Trophoblast cell (in vitro differentiated cells and primary cell): ENCODE measurements at regions not wholly inside any gene's neighbourhood (a gene's known extent, or its start where the extent isn't known, plus 50 kb on each side); places are given as distances from the start of the nearest gene placed in this dataset.

Experiments used
- DNase-seq, 2 donors: peaks; one replicate each; pipeline ENCODE4 v3.0.0-alpha.2; 2016
- H2AFZ ChIP-seq: 2 replicates; pipeline ENCODE4 v1.6.1; 2013; ENCODE audit warnings: low read length, moderate library complexity, mild to moderate bottlenecking; ENCODE audit not compliant: insufficient read depth, poor library complexity
- H2AK5ac ChIP-seq: 2 replicates; pipeline ENCODE4 v1.6.1; 2013; ENCODE audit warnings: mild to moderate bottlenecking, low read length
- H2BK120ac ChIP-seq: 2 replicates; pipeline ENCODE4 v1.6.1; 2013; ENCODE audit warnings: low read length, mild to moderate bottlenecking, moderate library complexity; ENCODE audit not compliant: insufficient read depth, poor library complexity
- H2BK12ac ChIP-seq: 2 replicates; pipeline ENCODE4 v1.6.1; 2013; ENCODE audit warnings: mild to moderate bottlenecking, low read length, moderate library complexity
- H2BK5ac ChIP-seq: 2 replicates; pipeline ENCODE4 v1.6.1; 2013; ENCODE audit warnings: low read length, low read depth, moderate library complexity, mild to moderate bottlenecking; ENCODE audit not compliant: poor library complexity
- H3K14ac ChIP-seq: 2 replicates; pipeline ENCODE4 v1.6.1; 2013; ENCODE audit warnings: mild to moderate bottlenecking, low read length
- H3K18ac ChIP-seq: 2 replicates; pipeline ENCODE4 v1.6.1; 2013; ENCODE audit warnings: mild to moderate bottlenecking, low read length
- H3K23ac ChIP-seq: 2 replicates; pipeline ENCODE4 v1.6.1; 2013; ENCODE audit warnings: low read length
- H3K27ac ChIP-seq: 2 replicates; pipeline ENCODE4 v1.5.1; 2013; ENCODE audit warnings: low read depth, mild to moderate bottlenecking, inconsistent platforms, low read length, moderate library complexity
- H3K27me3 ChIP-seq: 2 replicates; pipeline ENCODE4 v1.6.1; 2013; ENCODE audit warnings: inconsistent platforms, mild to moderate bottlenecking, low read length, moderate library complexity; ENCODE audit not compliant: insufficient read depth
- H3K36me3 ChIP-seq, 2 experiments: 1 replicate in 1 of 2; 2 replicates in 1 of 2; pipeline ENCODE4 v1.6.1; 2013; ENCODE audit warnings: low read length in 2 of 2, mild to moderate bottlenecking in 2 of 2, moderate library complexity in 1 of 2; ENCODE audit not compliant: insufficient read depth in 2 of 2, control insufficient read depth in 1 of 2
- H3K4ac ChIP-seq: 2 replicates; pipeline ENCODE4 v1.6.1; 2013; ENCODE audit warnings: low read depth, mild to moderate bottlenecking, low read length, moderate library complexity
- H3K4me1 ChIP-seq, 2 experiments: 1 replicate in 1 of 2; 2 replicates in 1 of 2; pipeline ENCODE4 v1.6.1; 2013; ENCODE audit warnings: low read length in 2 of 2, mild to moderate bottlenecking in 2 of 2, moderate library complexity in 1 of 2; ENCODE audit not compliant: insufficient read depth in 2 of 2, control insufficient read depth in 1 of 2
- H3K4me2 ChIP-seq: 2 replicates; pipeline ENCODE4 v1.6.1; 2013; ENCODE audit warnings: inconsistent platforms, mild to moderate bottlenecking, low read length, moderate library complexity
- H3K4me3 ChIP-seq: 2 replicates; pipeline ENCODE4 v1.5.1; 2013; ENCODE audit warnings: mild to moderate bottlenecking, low read depth, low read length, inconsistent platforms
- H3K79me1 ChIP-seq: one replicate; pipeline ENCODE4 v1.6.1; 2013; ENCODE audit warnings: low read length
- H3K79me2 ChIP-seq: 2 replicates; pipeline ENCODE4 v1.6.1; 2013; ENCODE audit warnings: low read length, mild to moderate bottlenecking; ENCODE audit not compliant: control insufficient read depth, insufficient read depth, poor library complexity
- H3K9ac ChIP-seq: 2 replicates; pipeline ENCODE4 v1.6.1; 2013; ENCODE audit warnings: mild to moderate bottlenecking, low read length
- H3K9me3 ChIP-seq: 2 replicates; pipeline ENCODE4 v1.6.1; 2013; ENCODE audit warnings: low read depth, mild to moderate bottlenecking, control low read depth, inconsistent platforms, low read length; ENCODE audit not compliant: insufficient read depth
- H4K12ac ChIP-seq: 2 replicates; pipeline ENCODE4 v1.6.1; 2013; ENCODE audit warnings: low read depth, mild to moderate bottlenecking, low read length, moderate library complexity
- H4K8ac ChIP-seq: 2 replicates; pipeline ENCODE4 v1.6.1; 2013; ENCODE audit warnings: low read depth, mild to moderate bottlenecking, low read length, moderate library complexity
- H4K91ac ChIP-seq: one replicate; pipeline ENCODE4 v1.6.1; 2013; ENCODE audit warnings: low read depth, mild to moderate bottlenecking, low read length, moderate library complexity
- WGBS: extraction: QIAGEN DNeasy Blood & Tissue Kit; methylation state at CpG from one replicate; pipeline ENCODE4 v1.1.7; 2013; ENCODE audit warnings: missing lambda C conversion rate; ENCODE audit not compliant: insufficient read length, insufficient coverage; ENCODE audit errors: extremely low coverage; 5-methylcytosine and 5-hydroxymethylcytosine counted together

GRCh38 chr9:117485176-117485575, 70.3 kb upstream of the ASTN2 start:
- H4K8ac ChIP-seq: no peak overlapping the region
- no peak for DNase-seq
- no peak overlapping the region for H3K14ac ChIP-seq
- no peaks in the 10 kb centered on the region for H3K27me3 ChIP-seq
- no peaks in the 10 kb centered on the region for H3K79me2 ChIP-seq
- H3K27ac ChIP-seq: no peak overlapping the region
- no peaks in the 10 kb centered on the region for H3K79me1 ChIP-seq
- no peak overlapping the region for H4K12ac ChIP-seq
- no peak overlapping the region for H2BK5ac ChIP-seq
- no peak overlapping the region for H2BK12ac ChIP-seq
- no peak overlapping the region for H2AFZ ChIP-seq
- H3K4ac ChIP-seq: no peak overlapping the region
- H3K4me1 ChIP-seq: no peaks in the 10 kb centered on the region
- H2BK120ac ChIP-seq: no peak overlapping the region
- no peaks in the 10 kb centered on the region for H3K9me3 ChIP-seq
- H2AK5ac ChIP-seq: no peak overlapping the region
- H3K4me3 ChIP-seq: no peak overlapping the region
- H3K23ac ChIP-seq: no peak overlapping the region
- H4K91ac ChIP-seq: no peak overlapping the region
- H3K18ac ChIP-seq: no peak overlapping the region
- no peak overlapping the region for H3K9ac ChIP-seq
- no CpG with 5 or more reads among the region's 1 CpG for WGBS
- no peak overlapping the region for H3K4me2 ChIP-seq
- H3K36me3 ChIP-seq: no peaks in the 10 kb centered on the region

GRCh38 chr9:117480729-117481128, 65.9 kb upstream of the ASTN2 start:
- no peaks in the 10 kb centered on the region for H3K9me3 ChIP-seq
- no peak overlapping the region for H3K4me3 ChIP-seq
- H3K4me2 ChIP-seq: no peak overlapping the region
- H4K91ac ChIP-seq: no peak overlapping the region
- no peak overlapping the region for H4K12ac ChIP-seq
- H2BK5ac ChIP-seq: no peak overlapping the region
- no peak overlapping the region for H3K27ac ChIP-seq
- no peaks in the 10 kb centered on the region for H3K36me3 ChIP-seq
- H3K23ac ChIP-seq: no peak overlapping the region
- no peaks in the 10 kb centered on the region for H3K79me1 ChIP-seq
- WGBS: no CpG with 5 or more reads among the region's 2 CpGs
- H3K4ac ChIP-seq: no peak overlapping the region
- no peak overlapping the region for H3K14ac ChIP-seq
- H3K4me1 ChIP-seq: no peaks in the 10 kb centered on the region
- no peak overlapping the region for H2BK120ac ChIP-seq
- no peaks in the 10 kb centered on the region for H3K79me2 ChIP-seq
- no peak overlapping the region for H2BK12ac ChIP-seq
- no peak overlapping the region for H2AK5ac ChIP-seq
- no peak overlapping the region for H2AFZ ChIP-seq
- no peak overlapping the region for H4K8ac ChIP-seq
- no peak for DNase-seq
- no peaks in the 10 kb centered on the region for H3K27me3 ChIP-seq
- no peak overlapping the region for H3K9ac ChIP-seq
- H3K18ac ChIP-seq: no peak overlapping the region

GRCh38 chr9:117480253-117480652, 65.4 kb upstream of the ASTN2 start:
- Histone ChIP-seq H3K14ac (no peak overlapping the region), H4K8ac (no peak overlapping the region), H4K91ac (no peak overlapping the region), H2AFZ (no peak overlapping the region), H3K9ac (no peak overlapping the region), H2BK5ac (no peak overlapping the region), H3K4ac (no peak overlapping the region), H3K4me1 (no peaks in the 10 kb centered on the region), H4K12ac (no peak overlapping the region), H2BK12ac (no peak overlapping the region), H3K79me2 (no peaks in the 10 kb centered on the region), H2BK120ac (no peak overlapping the region), H2AK5ac (no peak overlapping the region), H3K79me1 (no peaks in the 10 kb centered on the region), H3K27ac (no peak overlapping the region), H3K36me3 (no peaks in the 10 kb centered on the region), H3K23ac (no peak overlapping the region), H3K18ac (no peak overlapping the region), H3K27me3 (no peaks in the 10 kb centered on the region), H3K4me2 (no peak overlapping the region), H3K9me3 (no peaks in the 10 kb centered on the region), H3K4me3 (no peak overlapping the region)
- no peak for DNase-seq
- WGBS: no CpG with 5 or more reads among the region's 2 CpGs

- Histone ChIP-seq H3K14ac (no peak overlapping the region), H3K79me1 (no peaks in the 10 kb centered on the region), H3K9me3 (no peaks in the 10 kb centered on the region), H4K91ac (no peak overlapping the region), H3K4ac (no peak overlapping the region), H2BK12ac (no peak overlapping the region), H3K4me3 (no peak overlapping the region), H3K23ac (no peak overlapping the region), H2BK120ac (no peak overlapping the region), H3K9ac (no peak overlapping the region), H3K18ac (no peak overlapping the region), H3K27me3 (no peaks in the 10 kb centered on the region), H3K27ac (no peak overlapping the region), H4K12ac (no peak overlapping the region), H3K4me1 (no peaks in the 10 kb centered on the region), H3K4me2 (no peak overlapping the region), H4K8ac (no peak overlapping the region), H3K36me3 (no peaks in the 10 kb centered on the region), H2BK5ac (no peak overlapping the region), H2AK5ac (no peak overlapping the region), H3K79me2 (no peaks in the 10 kb centered on the region), H2AFZ (no peak overlapping the region)
- no CpG with 5 or more reads among the region's 1 CpG for WGBS
- no peak for DNase-seq
Observed at GRCh38 chr9:117473293-117473692, 58.4 kb upstream of the ASTN2 start.
